ENCODE measurements at regions not wholly inside any gene's neighbourhood (a gene's known extent, or its start where the extent isn't known, plus 50 kb on each side); places are given as distances from the start of the nearest gene placed in this dataset.

DNA sequence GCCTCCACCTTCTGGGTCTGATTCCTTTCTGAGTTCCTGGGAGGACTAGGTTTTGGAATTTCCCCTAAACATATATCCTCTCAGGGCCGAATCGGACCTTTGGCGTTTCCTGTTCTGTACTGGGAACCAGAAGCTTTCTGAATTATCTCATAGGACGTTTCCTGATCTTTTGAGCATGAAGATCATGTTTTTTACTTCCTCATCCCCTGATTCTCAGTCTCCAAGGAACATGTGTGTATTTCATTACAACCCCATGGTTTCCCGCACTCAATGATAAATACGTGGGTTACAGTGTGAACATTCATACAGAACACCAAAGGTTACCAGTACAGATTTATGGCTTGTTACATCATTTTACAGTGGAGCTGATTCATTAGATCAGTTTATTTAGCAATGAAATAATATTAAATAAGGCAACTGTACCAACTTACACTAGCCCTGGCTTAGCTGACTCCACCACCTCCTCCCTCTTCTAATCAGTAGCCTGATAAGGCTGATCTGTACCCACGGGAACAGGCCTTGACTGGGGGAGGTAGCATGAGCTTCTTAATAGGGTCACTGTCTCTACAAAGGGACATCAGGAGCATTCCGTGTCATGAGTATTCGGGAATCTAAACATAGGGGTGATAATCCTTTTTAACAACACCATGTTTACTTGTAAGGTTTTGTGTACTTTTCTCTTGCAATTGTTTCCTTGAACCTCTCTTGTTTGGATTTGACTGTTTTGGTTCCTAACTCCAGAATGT lies 57.8 kb upstream of the ERRFI1 start:
- TF ChIP-seq, protein P1, sequence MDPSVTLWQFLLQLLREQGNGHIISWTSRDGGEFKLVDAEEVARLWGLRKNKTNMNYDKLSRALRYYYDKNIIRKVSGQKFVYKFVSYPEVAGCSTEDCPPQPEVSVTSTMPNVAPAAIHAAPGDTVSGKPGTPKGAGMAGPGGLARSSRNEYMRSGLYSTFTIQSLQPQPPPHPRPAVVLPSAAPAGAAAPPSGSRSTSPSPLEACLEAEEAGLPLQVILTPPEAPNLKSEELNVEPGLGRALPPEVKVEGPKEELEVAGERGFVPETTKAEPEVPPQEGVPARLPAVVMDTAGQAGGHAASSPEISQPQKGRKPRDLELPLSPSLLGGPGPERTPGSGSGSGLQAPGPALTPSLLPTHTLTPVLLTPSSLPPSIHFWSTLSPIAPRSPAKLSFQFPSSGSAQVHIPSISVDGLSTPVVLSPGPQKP (IDR thresholded peaks at IDR 0.05; ENCODE audit: borderline replicate concordance, low read depth, low read length), result no peak
- TF ChIP-seq, protein P2, sequence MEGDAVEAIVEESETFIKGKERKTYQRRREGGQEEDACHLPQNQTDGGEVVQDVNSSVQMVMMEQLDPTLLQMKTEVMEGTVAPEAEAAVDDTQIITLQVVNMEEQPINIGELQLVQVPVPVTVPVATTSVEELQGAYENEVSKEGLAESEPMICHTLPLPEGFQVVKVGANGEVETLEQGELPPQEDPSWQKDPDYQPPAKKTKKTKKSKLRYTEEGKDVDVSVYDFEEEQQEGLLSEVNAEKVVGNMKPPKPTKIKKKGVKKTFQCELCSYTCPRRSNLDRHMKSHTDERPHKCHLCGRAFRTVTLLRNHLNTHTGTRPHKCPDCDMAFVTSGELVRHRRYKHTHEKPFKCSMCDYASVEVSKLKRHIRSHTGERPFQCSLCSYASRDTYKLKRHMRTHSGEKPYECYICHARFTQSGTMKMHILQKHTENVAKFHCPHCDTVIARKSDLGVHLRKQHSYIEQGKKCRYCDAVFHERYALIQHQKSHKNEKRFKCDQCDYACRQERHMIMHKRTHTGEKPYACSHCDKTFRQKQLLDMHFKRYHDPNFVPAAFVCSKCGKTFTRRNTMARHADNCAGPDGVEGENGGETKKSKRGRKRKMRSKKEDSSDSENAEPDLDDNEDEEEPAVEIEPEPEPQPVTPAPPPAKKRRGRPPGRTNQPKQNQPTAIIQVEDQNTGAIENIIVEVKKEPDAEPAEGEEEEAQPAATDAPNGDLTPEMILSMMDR (conservative IDR thresholded peaks at IDR 0.05; ENCODE audit: low read depth, low read length), result no peak
- no peak for TF ChIP-seq RAD21 (IDR thresholded peaks at IDR 0.05; ENCODE audit: low read length)
